ENCODE measurements at regions not wholly inside any gene's neighbourhood (a gene's known extent, or its start where the extent isn't known, plus 50 kb on each side); places are given as distances from the start of the nearest gene placed in this dataset.

DNA sequence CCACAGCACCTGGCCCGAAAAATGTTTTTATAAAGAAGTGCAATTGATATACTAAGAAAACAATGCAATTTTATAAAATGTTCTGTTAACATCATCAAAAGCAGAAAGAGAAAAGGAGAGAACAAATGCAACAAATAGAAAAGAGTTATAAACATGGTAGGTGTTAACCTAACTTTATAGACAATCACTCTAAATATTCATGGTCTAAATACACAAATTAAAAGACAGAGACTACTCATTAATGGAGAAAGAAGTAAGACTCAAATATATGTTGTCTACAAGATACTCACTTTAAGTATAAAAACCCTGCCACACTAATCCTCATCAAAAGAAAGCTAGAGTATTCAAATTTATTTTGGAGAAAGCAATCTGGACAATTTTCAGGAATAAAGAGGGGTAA lies 425.3 kb upstream of the ANKRD30A start:
- no peak for DNase-seq (ENCODE audit: low spot score)

DNA sequence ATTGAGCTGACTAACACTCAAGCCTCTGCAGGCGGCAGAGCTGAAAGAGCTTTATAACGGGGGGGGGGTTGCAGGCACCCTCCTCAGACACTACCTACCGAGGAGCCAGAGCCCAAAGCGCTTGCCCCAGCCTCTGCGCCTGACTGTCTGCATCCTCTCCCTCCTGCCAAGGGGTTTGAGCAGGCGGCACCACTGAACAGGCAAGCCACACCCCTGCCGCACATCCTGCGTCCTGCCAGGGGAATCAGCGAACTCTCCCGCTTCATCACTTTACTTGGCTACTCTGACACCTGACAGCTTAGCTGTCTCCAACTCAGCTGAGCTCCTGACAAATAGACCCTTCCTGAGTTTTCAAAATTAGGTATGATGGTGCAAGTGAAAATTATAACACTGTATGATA lies 432.6 kb upstream of the ANKRD30A start:
- no peak for DNase-seq (ENCODE audit: low spot score)

DNA sequence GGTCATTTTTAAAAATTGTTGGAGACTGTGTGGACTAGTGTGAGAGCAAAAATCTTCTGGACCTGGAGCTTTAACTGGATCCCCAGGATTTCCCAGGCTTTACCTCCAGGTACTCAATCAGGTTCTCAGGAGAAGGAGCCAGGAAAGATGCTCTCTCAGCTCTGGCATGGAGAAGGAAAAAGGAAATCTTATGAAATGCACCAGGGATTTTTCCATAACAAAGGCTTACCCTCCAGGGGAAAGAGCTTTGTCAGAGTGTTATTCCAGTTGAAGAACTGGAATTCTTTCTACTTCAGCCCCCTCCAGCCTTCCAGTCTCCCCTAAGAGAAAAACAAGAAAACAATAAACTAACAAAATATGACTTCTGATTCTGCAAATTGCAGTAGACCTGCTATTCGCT lies 436.7 kb upstream of the ANKRD30A start:
- DNase-seq (ENCODE audit: low spot score) = no peak

DNA sequence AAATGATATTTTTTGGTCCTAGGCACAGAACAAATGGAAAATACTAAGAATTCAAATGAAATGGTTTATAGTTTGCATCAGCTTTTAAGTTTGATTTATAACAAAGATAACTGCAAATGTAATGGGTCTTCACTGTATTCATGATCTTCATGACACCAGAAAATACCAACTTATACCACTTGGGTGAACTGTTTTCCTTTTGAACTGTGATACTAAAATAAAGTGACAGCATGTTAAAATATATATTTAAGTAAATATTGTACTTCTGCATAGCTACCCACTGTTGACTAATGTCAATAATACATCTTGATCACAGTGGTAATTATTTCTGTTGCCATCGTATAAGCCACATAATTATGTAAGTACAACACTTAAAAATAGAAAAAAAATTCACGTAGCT lies 442.0 kb upstream of the ANKRD30A start:
- no peak for DNase-seq (ENCODE audit: low spot score)

DNA sequence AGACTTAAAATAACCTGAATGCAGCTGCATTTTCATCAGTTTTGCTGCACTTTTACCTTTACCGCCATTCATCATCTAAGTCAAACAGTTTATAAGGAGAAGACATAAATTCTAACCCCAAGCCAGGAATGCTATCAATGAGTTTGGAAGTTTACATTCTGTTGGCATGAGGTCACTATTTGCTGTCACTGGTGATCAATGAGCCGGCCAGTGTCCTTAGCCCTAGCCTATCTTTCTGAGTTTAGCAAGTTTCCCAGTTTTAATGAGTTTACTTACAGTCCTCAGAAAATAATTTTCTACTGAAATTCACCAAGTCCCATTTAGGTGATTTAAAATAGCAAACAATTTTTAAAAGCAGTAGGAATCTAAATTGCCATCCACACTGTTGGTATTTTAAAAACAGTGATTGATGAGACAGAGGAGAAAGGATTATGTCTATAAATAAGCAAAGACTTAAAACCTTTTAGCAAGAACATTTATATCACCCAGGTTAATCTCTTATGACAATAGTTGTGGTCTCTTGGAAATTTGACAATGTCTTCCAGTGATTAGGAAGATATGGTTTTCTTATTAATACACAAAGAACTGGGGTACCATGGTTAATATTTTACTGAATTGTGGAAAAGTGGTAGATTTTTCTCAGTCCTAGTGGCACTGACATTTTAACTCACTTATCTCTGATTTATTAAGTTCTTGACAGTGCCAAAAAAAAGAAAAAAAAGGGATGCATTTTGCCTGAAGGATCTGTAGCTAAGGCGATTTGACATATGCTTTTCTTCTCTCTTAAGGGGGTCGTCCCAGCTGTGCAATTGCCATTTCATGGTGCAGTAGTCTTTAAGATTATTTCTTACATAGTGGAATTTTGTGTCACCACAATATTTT lies 443.4 kb upstream of the ANKRD30A start:
- no peak for DNase-seq (ENCODE audit: low spot score)

DNA sequence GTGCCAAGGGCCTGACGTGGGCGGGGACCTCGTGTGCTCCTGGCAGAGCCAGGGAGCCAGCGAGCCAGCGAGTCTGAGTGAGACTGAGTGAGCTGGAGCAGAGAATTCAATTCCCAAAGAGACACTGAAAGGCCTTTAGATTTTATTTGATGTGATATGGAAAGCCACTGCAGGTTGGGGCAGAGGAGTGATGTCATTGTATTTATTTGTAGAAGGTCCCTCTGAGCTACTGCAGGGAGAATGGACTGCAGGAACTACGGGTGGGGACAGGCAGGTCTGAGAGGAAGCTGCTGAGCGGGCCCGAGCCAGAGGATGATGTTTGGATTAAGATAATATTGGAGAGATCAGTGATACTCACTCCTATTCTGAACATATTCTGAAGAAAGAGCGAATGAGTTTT lies 445.8 kb upstream of the ANKRD30A start:
- DNase-seq (ENCODE audit: low spot score) = no peak

DNA sequence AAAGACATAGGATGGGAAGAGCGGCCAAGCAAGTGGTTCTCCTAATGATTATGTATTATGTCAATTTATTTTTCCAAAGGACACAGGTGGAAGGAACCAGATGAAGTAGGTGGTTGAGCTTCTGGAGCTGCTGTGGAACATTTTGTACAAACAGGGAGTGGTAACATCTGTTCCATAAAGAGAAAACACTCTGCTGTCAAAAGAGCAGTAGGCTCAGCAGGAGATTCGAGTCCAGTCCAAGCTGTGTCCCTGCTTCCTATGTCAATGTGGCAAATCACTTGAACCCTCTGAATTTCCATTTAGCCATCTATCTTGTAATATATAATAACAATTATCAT lies 448.0 kb upstream of the ANKRD30A start:
- no peak for DNase-seq (ENCODE audit: low spot score)

DNA sequence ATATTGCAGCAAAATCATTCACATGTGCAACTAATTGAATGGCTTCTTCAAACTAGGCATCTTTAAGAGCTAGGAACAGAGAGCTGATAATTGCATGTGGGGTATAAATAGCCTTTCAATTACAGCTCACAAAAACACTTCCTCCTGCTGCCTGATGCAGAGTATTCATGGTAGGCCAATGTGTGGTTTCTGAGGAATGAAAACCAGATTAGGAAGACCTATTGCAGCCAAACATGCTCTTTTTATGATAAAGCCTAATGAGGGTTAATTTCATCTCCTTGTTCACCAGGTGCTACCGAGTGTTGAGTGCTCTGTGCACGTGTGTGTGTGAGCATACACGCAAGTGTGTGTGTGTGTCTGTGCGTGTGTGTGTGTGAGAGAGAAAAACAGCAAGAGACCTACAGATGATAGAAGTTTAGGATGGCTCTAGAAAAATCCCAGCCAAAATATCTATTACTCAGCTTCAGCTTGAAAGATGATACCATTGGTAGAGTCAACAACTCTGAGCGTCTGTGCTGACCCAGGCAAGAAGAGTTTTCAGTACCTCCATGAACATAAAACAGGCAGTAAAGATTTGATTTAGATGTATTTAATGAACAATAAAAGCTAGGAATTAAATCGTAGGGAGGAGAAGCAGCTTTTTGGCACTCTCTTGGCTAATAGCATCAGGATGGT lies 448.5 kb upstream of the ANKRD30A start:
- DNase-seq (ENCODE audit: low spot score) = no peak

DNA sequence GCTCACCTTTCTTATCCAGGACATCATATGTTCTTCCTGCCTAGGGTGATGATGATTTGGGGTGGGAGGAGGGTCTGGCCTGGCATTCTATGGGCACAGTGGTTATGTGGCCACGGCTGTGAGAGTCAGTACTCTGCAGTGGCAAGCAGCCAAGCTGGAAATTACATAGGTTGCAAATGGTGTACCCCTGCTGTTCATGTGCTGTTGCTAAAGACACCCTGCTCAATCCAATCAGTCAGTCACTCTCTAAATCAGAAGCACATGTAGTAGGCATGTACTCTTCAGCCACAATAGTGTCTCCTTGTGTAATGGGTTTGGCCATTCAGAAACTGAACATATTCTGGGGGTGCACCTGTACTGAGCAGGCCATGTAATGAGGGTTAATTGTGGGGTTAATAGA lies 449.1 kb upstream of the ANKRD30A start:
- no peak for DNase-seq (ENCODE audit: low spot score)

DNA sequence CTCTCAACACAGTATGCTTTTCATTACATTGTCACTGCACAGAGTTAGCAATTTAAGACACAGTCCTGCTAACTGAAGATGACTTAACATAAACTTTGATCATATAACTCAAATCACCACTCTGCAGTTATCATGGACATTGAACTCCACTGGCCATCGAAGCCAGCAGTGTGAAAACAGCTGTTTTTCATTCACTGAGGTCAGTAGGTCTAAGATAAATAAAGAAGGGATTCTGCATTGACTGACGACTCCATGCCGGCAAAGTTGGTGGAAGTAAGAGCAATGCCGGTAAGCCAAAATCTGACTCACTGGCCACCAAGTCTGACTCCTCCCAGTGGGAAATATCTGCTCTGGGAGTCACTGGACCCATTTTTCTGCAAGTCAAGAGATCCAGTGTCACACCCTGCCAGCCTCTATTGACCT lies 449.9 kb upstream of the ANKRD30A start:
- DNase-seq (ENCODE audit: low spot score) = no peak

DNA sequence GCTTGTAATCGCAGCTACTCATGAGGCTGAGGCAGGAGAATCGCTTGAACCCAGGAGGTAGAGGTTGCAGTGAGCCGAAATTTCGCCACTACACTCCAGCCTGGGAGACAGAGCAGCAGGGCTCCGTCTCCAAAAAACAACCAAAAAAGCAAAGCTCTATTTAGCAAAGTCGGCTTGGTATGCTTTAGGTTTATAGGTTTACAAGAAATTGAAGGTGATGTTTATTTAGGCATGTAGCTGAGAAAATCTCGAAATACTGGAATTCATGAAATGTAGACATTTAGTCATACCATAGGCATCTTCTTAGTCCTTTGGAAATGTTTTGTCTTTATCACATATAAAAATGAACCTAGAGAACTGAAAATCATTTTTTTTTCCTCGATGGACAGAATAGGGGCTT lies 453.8 kb upstream of the ANKRD30A start:
- no peak for DNase-seq (ENCODE audit: low spot score)

DNA sequence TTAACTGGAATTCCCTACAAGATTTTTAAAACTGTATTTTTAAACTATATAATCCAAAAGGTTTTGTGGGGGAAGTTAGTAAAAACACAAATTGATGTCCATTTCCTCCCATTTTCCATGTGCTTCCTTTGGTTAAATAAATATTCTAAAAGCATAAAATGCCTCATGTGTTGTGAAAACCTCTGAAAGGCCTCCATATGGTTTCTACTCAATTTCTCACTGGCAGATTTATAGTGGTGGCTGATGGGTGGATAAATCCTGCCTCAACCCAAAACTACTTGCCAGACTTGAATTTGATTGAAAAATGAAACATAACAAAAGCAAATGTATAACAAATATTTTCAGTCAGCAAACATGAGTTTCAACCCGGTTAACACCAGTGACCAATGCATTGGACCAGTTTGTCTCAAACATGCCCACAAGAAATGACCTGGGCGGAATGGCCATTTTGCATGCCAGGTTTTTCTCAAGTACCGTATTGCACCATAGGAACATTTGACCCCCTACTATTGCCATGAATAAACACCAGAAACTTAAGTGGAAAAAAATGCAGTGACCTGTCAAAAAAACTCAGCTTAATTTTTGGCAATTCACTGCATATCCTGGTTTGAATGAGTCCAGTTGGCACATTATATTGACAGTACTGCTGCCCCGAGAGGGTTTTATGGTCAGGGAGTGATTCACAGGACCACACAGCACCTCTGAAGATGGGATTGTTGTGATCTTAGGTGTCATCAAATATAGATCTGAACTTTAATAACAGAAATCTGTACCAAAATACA lies 454.6 kb upstream of the ANKRD30A start:
- no peak for DNase-seq (ENCODE audit: low spot score)

DNA sequence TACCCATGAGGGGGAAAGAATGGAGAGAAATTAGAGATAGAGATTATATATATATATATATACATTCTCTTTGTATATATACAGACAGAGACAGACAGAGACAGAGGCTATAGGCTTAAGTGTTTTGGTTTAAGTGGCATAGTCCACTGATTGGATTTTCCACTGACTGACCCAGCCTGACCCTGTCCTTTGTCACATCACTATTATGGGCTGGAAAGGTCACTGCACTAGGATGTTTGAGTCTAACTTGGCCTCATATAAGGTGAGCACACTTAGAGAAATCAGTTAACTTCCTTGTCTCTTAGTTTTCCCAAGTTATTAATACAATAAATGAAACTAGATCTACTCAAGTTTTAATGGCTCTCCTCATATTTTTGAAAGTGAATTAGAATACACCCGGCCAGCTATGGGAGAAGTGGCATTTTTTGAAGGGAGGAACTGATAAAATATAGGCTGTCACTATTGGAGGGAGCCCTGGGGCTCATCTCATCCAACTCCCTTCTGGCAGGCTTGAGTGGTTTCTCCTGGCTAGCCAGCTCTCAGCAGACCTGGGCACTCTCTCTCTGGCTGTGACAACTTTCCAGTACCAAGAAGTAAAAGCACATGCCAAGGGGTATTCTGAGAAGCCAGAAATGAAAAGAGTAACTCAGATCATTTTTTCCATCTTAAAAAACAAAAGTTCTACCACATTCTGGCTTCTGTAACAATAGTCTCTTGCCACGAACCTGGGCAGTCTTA lies 455.6 kb upstream of the ANKRD30A start:
- no peak for DNase-seq (ENCODE audit: low spot score)

DNA sequence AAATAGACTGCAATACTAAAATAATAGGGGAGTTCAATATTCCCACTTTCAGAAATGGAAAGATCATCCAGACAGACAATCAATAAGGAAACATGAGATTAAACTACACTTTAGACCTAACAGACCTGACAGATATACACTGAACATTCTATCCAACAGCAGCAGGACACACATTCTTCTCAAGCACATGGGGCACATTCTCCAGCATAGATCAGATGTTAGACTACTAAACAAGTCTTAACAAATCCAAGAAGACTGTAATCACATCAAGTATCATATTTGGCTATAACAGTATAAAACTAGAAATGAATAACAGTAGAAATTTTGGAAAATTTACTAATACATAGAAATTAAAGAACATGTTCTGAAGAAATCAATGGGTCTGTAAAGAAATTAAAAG lies 458.9 kb upstream of the ANKRD30A start:
- no peak for DNase-seq (ENCODE audit: low spot score)

DNA sequence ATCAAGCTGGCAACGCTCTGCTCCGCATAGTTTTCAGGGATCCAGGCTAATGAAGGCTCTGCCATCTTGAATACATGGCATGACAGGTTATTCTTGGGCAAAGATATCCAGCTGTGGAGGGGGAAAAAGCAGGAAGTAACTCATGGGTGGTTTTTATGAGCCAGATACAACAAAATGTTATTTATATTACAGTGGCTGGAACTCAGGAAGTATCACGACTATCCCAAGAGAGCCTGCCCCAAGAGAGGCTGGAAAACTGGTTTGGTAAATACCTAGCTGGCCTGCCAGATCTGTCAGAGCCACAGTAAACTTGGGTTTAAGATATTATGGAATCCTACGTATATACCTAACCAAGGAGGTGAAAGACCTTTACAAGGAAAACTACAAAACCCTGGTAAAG lies 462.8 kb upstream of the ANKRD30A start:
- no peak for DNase-seq (ENCODE audit: low spot score)

DNA sequence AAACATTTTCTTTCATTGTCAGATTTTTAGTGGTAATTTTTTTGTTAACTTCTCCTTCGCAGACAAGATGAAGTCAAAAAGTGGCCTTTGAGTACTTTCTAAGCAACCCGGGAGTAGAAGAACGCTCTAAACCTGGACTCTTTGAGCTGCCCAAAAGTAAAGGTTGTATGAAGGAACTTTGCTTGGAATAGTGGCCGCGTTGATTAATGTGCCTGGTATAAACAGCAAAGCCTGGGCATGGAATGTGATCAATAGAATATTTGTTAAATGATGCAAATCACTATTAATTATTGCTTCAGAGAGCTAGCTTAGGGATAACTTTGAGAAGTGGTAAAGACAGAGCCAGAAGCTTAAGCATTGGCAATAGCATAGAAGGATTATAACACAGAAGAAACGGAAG lies 475.1 kb upstream of the ANKRD30A start:
- no peak for DNase-seq (ENCODE audit: low spot score)

DNA sequence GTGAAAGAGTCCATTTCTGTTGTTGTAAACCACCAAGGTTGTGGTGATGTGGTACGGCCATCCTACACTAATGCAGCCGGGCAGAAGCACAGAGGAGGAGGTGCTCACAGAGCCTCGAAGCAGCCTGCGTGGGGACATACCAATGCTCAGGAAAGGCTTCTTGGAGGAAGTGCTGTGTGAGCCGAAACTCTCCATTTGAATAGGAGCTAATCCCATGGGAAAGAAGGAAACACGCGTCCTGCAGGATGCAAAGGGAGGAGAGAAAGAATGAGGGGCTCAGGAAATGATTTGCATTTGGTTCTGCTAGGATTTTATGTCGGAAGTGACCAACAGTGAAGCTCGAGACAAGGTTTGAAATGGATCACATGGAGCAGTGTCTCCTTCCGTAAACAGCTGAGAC lies 477.9 kb upstream of the ANKRD30A start:
- no peak for DNase-seq (ENCODE audit: low spot score)

DNA sequence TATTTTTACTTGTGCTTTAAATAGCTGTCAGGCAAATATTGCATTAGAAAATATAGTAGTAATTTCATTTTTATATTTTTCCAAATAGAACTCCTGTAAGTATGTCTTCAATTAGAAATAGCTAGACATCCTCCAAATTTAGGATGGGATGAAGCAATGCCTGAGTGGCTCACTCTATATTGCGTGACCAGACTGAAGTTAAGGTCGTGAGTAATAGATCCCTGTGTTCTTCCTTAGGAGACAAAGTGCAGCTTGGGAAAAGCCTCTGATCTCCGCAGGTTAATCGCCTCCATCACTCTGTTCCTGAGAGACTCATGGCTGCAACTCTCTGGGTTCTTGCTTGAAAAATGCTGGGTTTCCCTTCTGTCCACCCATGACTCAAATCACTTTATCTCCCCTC lies 484.8 kb upstream of the ANKRD30A start:
- no peak for DNase-seq (ENCODE audit: low spot score)

DNA sequence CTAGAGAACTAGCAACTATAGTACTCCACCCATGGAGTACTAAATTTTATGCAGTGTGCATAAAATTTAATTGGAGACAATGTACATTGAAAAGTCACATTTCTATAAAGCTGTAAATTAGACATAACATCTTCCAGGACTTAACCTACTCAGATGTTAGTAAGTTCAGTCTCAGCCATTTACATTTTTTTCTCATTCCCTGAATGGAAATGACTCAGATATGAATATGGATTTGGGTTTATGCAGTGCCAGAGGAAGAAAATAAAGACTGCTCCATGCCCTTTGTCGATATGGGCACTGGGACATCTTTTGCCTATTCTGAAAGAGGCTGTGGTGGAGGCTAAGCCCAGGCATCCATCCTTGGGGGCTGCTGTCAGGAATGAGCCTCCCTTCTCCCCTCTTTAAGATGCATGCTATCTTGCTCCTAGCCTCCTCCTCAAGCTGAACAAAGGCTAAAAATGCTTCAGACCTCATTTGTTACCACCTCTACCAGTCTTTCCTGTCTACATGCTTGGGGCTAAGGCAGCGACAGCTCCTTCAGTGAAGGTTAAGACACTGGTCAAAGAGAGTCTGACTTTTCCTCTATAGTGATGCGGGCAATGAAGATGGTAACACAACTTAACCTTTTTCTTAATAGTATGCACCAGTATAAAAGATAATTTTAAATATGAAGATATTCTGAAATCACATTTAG lies 486.8 kb upstream of the ANKRD30A start:
- no peak for DNase-seq (ENCODE audit: low spot score)

DNA sequence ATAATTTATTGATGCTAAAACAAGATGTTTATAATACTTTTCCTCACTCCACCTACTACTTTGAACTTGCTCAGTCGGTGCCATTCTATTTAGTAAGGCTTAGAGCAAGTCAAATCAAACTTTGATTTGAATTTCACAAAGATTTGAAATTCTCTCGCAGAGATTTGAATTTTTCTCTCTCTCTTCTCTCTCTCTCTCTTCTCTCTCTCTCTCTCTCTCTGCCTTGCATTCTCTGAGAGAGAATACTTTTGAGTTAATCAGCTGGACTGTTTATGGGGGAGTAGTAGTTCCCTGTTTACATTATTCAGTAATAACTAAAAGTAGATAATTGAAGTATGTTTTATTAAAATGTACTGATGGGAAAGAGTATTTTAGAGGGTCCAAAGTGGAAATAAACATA lies 488.5 kb upstream of the ANKRD30A start:
- no peak for DNase-seq (ENCODE audit: low spot score)

DNA sequence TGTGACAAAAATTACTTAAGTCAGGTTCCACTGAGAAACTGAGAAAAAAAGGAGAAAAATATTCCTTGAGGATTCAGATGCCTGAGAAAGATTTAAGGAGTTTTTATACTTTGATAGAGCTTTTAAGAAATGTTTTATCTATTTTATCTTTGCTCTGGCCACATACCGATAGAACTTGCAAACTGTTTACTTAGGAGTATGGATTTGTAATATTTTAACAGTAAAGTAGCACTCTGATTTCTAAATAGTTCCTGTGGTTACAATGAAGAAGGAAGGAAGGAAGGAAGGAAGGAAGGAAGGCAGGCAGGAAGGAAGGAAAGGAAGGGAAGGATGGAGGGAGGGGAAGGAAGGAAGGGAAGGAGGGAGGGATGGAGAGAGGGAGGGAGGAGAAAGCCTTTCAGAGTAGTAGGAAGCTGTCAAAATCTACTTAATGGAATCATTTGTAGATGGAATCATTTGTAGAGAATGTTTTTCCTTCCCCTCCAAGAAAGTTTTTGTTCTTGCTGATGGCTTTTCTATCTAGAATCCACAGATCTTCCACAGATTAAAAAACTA lies 489.0 kb upstream of the ANKRD30A start:
- no peak for DNase-seq (ENCODE audit: low spot score)
